ENCODE measurements at regions not wholly inside any gene's neighbourhood (a gene's known extent, or its start where the extent isn't known, plus 50 kb on each side); places are given as distances from the start of the nearest gene placed in this dataset.

DNA sequence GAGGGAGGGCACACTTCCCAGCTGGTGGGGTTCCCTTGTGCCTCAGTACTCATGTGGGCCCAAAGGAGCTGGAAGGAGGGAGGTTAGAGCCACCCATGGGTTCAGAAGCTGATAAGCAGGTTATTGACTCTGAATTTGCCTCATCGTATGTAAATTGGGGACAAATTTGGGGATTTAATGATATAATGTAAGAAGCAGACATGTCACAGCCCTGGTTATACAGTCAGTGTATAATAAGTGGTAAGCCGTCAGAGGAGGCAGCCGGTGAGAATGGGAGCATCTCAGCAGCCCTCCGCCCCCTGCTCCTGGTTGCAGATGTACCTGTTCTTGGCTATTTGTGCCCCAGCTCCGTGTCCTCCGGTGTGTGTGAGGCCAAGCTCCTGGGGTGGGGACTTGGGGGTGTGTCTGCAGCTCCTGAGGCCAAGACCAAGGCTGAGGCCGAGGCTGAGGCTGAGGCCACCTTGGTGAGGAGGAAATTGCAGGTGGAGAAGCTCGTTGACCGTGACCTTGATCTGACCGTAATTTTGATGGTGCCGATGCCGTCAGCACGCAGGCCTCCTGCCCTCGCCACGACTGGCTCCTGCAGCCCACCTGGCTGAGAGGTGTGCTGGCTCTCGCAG is 288.1 kb downstream of the SEC14L1 start:
- Mint-ChIP-seq H3K9me3 (no peaks in the 10 kb centered on the region), H3K36me3 (peaks cover 19% of the 10 kb centered on the region), H3K4me3 (no peak overlapping the region), H3K27ac (peak overlapping the region; percentile 46), H3K4me1 (peaks cover 69% of the 10 kb centered on the region)
- DNase-seq (ENCODE audit: low spot score in 2 of 2), result no peak
- ATAC-seq, result no peak

DNA sequence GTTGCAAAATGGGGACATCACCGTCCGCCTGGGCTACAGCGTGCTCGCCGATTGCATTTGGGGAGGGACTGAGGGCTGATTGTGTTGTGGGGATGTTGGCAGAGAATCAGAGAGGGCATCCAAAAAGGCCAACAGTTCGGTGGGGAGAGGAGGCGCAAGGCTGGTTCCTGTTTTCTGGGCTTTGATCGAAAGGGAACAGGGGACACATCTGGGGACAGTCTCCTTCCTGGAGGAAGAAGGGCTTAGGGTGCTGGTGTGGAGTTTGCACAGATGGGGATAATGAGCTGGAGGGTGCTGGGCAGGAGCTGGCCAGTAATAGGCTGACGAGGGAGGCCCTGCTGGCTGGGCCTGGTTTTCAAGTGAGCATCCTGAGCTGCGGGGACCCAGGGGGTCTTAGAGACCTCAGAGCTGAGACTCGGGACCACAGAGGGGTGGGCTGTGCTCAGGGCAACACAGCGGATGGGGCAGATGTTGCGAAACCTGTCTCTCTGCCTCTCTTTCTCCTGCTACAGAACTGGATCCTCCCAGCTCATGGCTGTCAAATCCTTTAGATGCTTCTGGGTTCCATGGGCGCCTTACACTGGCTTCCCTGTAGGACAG is 288.7 kb downstream of the SEC14L1 start:
- no peak for ATAC-seq
- DNase-seq (ENCODE audit: low spot score in 2 of 2), result no peak
- H3K36me3 Mint-ChIP-seq, result peaks cover 19% of the 10 kb centered on the region
- H3K4me3 Mint-ChIP-seq, result no peak overlapping the region
- H3K9me3 Mint-ChIP-seq, result no peaks in the 10 kb centered on the region
- peaks cover 75% of the 10 kb centered on the region for H3K4me1 Mint-ChIP-seq
- H3K27ac Mint-ChIP-seq, result peak overlapping the region; percentile 46

DNA sequence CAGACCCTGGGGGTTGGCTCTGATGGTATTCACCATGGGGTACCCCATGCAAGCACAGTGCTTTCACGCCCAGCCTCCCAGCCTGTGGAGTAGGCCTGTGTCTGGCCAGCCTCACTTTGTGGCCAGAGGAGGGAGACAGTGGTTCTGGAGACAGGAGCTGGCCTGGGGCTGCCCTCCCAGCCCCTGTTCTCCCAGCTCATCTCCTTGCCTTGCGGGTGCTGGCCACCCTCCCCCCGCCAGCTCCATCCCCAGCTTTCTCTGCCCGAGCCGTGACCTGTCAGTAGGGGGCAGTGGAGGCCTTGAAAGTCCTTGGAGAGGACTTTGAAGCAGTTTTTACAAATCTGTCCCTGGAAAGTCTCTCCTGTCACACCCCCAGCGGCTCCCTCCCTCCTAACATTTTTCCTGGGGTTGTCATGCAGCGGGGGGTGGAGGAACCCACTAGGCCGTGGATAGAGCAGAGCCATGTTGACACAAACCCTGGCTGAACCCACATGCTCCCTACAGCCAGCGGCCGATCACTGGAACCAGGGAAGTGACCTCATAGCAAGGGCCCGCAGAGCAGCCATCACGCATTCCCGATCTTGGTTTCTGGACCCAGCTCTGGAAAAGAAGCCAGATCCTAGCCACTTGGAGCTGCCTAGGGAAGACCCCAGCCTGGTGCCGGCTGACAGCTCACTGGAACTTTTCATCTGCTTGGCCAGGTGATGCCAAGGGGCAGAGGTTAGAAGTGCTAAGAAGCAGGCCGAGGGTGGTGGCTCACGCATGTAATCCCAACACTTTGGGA is 289.4 kb downstream of the SEC14L1 start:
- H3K9me3 Mint-ChIP-seq, result no peaks in the 10 kb centered on the region
- H3K4me3 Mint-ChIP-seq, result no peak overlapping the region
- ATAC-seq (peak; percentile 60), DNase-seq (ENCODE audit: low spot score in 2 of 2) (peak; percentile 72 to 89)
- H3K4me1 Mint-ChIP-seq, result peaks cover 82% of the 10 kb centered on the region
- H3K27ac Mint-ChIP-seq, result peak overlapping the region; percentile 52
- peaks cover 19% of the 10 kb centered on the region for H3K36me3 Mint-ChIP-seq

DNA sequence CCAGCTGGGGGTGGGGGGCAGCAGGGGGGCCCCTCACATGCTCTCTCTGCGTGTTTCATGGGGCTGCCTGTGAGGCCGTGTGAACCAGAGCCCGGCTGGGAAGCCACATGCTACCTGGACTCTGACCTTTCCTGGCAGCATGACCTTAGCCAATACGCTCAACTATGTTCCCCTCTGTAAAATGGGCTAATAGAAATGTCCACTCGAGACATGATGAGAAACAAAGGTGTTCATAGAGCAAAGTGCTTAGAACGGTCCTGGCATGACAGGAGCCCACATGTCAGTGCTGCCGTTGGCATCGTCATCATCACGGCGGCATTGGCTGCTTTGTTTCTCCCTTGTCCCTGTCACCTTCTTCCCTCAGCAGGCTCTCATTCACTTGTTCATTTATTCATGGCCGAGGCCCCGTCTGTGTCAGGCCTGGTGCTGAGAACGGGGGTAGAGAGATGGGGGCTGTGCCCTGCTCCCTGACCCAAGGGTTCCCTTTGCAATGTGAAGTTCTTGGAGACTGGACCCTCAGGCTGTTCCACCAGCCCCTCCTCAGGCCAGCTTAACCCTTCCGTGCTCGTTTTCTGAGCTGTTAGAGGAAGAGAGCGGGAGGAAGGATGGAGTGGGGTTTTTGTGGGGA is 291.4 kb downstream of the SEC14L1 start:
- H3K36me3 Mint-ChIP-seq, result peaks cover 25% of the 10 kb centered on the region
- no peak for DNase-seq (ENCODE audit: low spot score in 2 of 2)
- H3K27ac Mint-ChIP-seq, result no peak overlapping the region
- peak overlapping the region; percentile 70 for H3K4me3 Mint-ChIP-seq
- H3K4me1 Mint-ChIP-seq, result peaks cover 85% of the 10 kb centered on the region
- H3K9me3 Mint-ChIP-seq, result no peaks in the 10 kb centered on the region
- ATAC-seq, result no peak

DNA sequence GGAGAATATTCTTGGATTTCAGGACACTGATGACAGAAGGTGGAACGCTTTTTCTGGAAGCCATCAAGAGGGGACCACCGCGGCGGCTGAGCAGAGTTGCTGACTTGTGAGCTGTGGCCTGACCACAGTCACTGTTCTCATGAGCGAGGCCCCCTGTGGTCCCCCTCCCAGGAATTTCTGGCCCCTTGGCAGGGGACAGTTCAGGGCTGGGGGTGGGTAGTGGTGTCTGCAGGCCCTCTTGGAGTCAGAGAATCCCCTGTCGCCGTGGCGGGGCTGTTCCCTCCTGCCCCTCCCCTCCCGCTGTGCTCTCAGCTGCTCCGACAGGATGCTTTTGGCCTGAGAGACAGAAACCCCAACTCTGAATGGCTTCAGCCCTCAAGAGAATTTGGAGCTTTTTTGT is 292.0 kb downstream of the SEC14L1 start:
- Mint-ChIP-seq H3K4me3 (peak overlapping the region; percentile 70), H3K36me3 (peaks cover 25% of the 10 kb centered on the region)

DNA sequence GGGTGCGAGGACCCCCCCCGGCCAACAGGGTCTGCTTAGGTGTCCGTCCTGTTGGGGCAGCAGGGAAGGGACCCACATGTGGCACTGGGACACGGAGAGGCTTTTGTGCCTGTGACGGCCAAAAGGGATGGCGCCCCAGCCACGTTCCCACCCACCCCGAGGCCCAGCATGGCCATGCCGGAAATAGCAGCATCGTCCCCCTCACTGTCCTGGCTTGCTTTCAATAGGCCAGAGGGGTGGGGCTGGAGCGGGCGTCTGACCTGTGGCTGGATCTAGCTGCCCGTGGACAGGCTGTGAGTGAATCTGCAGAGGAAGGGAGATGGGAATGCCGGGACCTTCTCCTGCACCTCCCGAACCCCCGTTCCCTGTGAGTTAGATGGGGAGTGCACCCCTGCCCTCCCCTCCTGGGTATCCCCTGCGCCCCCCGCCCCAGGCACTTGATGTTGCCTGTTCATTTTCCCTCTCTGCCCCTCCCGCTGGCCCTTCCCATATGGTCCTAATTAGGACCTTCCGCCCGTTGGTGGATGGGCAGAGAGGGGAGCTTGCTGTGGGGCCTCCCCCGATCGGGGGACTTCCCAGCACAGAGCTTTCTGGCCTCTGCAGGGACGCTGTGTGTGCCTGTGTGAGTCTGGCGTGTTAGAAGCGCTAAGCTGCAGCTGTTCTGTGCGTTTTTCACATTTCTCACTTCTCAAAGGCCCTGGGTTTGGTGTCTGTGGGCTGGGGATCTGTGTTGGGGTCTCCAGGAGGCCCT is 292.8 kb downstream of the SEC14L1 start:
- peaks cover 25% of the 10 kb centered on the region for H3K36me3 Mint-ChIP-seq
- peak overlapping the region; percentile 70 for H3K4me3 Mint-ChIP-seq
- H3K4me1 Mint-ChIP-seq, result peaks cover 84% of the 10 kb centered on the region
- no peaks in the 10 kb centered on the region for H3K9me3 Mint-ChIP-seq
- peak overlapping the region; percentile 95 for H3K27ac Mint-ChIP-seq
- no peak for DNase-seq (ENCODE audit: low spot score in 2 of 2)
- peak; percentile 52 for ATAC-seq

More for the DNA sequence above, 292.0 kb downstream of the SEC14L1 start:
- ATAC-seq (no peak), DNase-seq (ENCODE audit: low spot score in 2 of 2) (no peak)
- Mint-ChIP-seq H3K4me1 (peaks cover 84% of the 10 kb centered on the region), H3K27ac (peak overlapping the region; percentile 95), H3K9me3 (no peaks in the 10 kb centered on the region)

DNA sequence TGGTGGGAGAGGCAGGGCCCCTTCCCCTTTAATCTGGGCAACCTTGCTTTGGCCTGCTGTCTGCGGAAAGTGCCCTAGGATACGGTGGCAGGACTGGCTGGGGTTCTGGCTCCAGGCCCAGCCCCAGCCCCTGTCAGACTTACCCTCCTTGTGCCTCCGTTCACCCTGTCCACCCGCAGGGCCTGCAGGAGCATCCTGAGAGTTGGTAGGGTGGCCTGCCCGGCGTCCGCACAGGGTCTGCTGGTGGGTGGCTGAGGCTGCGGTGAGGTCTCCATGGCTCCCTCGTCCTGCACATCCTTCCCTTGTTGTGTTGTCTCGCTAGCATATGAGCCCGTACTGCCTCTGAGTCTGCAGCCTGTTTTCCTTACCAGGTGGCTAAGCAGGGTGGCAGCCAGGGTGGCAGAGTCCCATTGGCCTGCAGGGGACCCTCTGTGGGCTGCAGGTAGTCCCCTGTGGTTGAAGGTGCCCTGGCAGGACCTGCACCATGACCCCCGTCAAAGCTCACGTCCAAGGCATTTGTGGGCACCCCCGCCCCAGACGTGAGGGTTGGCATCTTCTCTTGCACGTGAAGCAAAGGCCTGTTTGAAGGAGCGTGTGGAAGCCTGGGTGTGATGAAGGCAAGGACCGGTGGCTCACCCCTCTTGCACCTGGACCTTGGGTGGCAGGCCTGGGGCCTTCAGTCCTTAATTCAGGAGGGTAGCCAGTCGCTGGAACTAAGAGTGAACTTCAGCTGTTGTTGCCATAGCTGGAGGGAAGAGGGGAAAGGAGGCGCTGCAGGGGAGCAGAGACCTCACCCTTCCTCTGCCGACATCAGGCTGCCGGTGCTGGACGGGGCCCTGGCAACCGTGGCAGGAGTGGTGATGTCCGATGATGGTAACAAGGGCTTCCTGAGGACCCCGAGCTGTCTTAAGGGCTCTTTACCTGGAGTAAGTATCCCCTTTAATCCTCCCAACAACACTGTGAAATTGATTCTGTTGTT is 293.7 kb downstream of the SEC14L1 start:
- peaks cover 84% of the 10 kb centered on the region for H3K4me1 Mint-ChIP-seq
- H3K27ac Mint-ChIP-seq, result peak overlapping the region; percentile 95
- H3K36me3 Mint-ChIP-seq, result peaks cover 27% of the 10 kb centered on the region
- peak overlapping the region; percentile 70 for H3K4me3 Mint-ChIP-seq
- H3K9me3 Mint-ChIP-seq, result no peaks in the 10 kb centered on the region
- no peak for DNase-seq (ENCODE audit: low spot score in 2 of 2)
- no peak for ATAC-seq

DNA sequence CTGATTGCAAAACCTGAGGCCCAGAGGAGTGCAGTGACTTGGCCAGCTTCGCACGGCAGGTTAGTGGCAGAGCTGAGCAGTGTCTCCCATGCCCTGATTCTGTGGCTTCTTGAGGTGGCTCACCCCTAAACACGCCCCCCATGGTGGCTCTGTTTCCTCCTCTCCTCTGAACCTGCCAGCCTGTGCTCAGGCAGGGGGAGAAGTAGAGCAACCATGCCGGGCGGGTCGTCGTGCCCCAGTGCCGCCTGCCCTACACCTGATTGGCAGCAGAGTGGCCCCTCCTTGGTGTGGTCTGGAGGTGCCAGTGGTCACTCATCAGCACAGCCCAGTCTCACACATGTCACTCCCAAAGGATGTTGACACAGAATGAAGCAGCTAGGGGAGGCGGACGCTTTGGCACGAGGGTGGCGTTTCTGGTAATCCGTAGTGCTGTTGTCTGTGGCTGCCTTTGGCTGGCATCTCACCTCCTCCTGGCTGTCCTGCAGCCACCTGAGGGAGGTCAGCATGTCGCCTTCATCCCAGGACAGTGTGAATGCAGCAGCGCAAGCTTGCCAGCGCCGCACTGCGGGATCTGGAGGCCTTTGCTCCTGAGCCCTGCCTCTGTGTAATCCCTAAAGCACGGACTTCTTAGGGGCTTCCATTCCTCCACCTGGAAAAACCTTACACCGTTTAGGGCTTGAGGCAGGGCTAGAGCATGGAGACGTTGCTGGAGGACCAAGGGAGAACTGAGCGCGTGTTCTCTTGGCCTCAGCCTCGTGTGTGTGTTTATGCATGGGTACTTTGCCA is 294.7 kb downstream of the SEC14L1 start:
- H3K4me1 Mint-ChIP-seq, result peaks cover 83% of the 10 kb centered on the region
- H3K36me3 Mint-ChIP-seq, result peaks cover 24% of the 10 kb centered on the region
- H3K9me3 Mint-ChIP-seq, result no peaks in the 10 kb centered on the region
- peak overlapping the region; percentile 70 for H3K4me3 Mint-ChIP-seq
- peak overlapping the region; percentile 95 for H3K27ac Mint-ChIP-seq
- no peak for DNase-seq (ENCODE audit: low spot score in 2 of 2)
- peak; percentile 77 for ATAC-seq

DNA sequence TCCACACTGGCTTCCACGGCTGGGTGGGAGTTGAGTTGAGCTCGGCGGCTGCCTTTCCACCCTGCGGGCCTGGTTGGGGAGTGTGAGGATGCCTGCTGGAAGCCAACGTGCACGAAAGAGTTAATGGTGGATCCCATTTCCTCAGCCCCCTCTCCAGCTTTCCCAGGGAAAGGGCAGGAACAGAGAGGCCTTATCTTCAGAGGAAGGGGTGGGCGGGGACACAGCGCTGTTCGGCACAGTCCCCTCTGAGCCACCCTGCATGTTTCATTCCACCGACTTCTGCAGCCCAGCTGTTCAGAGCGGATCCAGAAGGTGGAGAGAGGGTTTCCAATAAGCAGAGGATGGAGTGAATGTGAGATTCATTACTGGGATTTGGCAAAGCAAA is 295.3 kb downstream of the SEC14L1 start:
- Mint-ChIP-seq H3K27ac (peak overlapping the region; percentile 95), H3K4me3 (peak overlapping the region; percentile 70), H3K36me3 (peaks cover 30% of the 10 kb centered on the region), H3K9me3 (no peaks in the 10 kb centered on the region), H3K4me1 (peaks cover 83% of the 10 kb centered on the region)
- no peak for DNase-seq (ENCODE audit: low spot score in 2 of 2)
- ATAC-seq, result no peak

DNA sequence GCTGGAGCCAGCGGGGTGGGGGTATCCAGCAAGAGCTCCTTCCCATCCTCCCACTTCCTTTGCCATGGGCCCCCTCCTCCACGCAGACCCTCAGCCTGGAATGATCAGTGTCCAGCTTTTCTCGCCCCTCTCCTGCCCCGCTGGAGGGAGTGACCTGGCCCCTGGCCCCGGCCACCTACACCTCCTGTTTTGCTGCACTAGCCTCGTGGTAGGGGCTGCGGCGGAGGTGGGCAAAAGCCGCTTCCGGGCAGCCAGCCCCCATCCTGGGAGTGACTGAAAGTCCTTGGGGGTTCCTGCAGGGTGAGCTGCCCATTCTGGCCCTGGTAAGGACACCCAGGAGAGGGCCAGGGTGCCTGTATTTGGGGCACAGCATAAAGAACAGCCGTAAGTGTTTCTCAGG is 295.7 kb downstream of the SEC14L1 start:
- ATAC-seq (no peak), DNase-seq (ENCODE audit: low spot score in 2 of 2) (no peak)
- peaks cover 35% of the 10 kb centered on the region for H3K36me3 Mint-ChIP-seq
- no peaks in the 10 kb centered on the region for H3K9me3 Mint-ChIP-seq
- peak overlapping the region; percentile 70 for H3K4me3 Mint-ChIP-seq
- peaks cover 87% of the 10 kb centered on the region for H3K4me1 Mint-ChIP-seq
- H3K27ac Mint-ChIP-seq, result peak overlapping the region; percentile 95

DNA sequence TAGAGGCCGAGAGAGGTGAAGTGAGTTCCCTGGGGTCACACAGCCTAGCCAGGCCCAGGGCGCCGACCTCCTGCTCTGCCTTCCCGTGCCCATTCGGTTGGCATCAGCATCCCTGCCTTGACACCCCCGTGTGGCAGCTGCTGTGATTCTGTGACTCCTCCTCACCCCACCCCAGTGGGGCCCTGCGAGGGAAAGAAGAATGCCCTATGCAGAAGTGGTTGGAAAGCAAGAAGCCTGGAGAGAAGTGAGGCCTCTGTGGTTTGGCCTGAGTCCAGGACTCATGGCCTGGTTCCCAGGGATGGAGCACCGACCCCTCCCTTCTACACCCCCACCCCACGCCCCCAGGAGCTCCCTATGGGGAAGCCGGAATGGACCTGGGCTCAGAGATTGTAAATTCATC is 296.2 kb downstream of the SEC14L1 start:
- Mint-ChIP-seq H3K27ac (peak overlapping the region; percentile 95), H3K4me3 (peak overlapping the region; percentile 70), H3K9me3 (no peaks in the 10 kb centered on the region), H3K36me3 (peaks cover 40% of the 10 kb centered on the region), H3K4me1 (peaks cover 89% of the 10 kb centered on the region)
- DNase-seq (ENCODE audit: low spot score in 2 of 2) (no peak), ATAC-seq (no peak)

DNA sequence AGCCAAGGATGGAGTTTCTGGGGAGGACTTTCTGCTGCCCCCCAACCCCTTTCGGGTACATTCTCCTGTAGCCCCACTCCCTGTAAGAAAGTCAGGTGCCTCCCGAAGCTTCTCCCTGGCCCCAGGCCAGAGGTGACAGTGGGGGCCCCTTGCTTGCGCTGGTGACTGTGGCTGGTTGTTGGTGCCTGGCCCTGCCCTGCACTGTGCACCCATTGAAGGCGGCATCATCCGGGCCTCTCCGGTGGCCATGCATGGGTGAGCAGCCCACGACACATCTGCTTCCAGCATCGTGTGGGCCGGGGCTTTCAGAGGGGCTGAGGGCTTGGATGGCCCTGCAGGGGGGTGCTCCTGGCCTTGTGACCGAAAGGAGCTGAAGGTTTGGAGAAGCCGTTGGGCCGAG is 297.0 kb downstream of the SEC14L1 start:
- Mint-ChIP-seq H3K9me3 (no peaks in the 10 kb centered on the region), H3K4me1 (peaks cover 91% of the 10 kb centered on the region), H3K27ac (peak overlapping the region; percentile 95), H3K36me3 (peaks cover 36% of the 10 kb centered on the region), H3K4me3 (peak overlapping the region; percentile 8)
- ATAC-seq (no peak), DNase-seq (ENCODE audit: low spot score in 2 of 2) (no peak)

All from stimulated activated effector memory CD8-positive, alpha-beta T cell treated with anti-CD3 and anti-CD28 coated beads, Interleukin-12 subunit alpha, Interleukin-12 subunit beta, amount 100 ng/mL, for 72 hours (primary cell).